ENCODE measurements at regions not wholly inside any gene's neighbourhood (a gene's known extent, or its start where the extent isn't known, plus 50 kb on each side); places are given as distances from the start of the nearest gene placed in this dataset.

DNA sequence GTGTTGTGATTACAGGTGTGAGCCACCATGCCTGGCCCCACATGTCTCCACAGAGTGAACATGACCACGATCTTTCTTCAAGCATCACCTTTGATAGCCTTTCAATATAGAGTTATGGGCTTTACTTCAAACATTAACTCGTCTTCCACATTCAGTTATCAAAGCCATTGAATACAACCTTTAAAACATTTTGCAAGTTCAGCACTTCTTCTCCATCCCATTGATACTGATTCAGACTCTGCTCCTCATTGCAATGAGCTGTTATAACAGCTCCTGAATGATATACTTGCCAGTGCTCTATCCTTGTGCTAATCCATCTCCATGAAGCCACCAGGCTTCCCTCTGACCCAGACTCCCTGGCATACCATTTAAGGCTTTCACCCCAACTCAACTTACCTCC is 223.5 kb upstream of the EEA1 start:
- H3K27me3 ChIP-seq = no peaks in the 10 kb centered on the region
- no peaks in the 10 kb centered on the region for H3K4me1 ChIP-seq
- H3K4me3 ChIP-seq = no peak overlapping the region
- TF ChIP-seq, protein P1, sequence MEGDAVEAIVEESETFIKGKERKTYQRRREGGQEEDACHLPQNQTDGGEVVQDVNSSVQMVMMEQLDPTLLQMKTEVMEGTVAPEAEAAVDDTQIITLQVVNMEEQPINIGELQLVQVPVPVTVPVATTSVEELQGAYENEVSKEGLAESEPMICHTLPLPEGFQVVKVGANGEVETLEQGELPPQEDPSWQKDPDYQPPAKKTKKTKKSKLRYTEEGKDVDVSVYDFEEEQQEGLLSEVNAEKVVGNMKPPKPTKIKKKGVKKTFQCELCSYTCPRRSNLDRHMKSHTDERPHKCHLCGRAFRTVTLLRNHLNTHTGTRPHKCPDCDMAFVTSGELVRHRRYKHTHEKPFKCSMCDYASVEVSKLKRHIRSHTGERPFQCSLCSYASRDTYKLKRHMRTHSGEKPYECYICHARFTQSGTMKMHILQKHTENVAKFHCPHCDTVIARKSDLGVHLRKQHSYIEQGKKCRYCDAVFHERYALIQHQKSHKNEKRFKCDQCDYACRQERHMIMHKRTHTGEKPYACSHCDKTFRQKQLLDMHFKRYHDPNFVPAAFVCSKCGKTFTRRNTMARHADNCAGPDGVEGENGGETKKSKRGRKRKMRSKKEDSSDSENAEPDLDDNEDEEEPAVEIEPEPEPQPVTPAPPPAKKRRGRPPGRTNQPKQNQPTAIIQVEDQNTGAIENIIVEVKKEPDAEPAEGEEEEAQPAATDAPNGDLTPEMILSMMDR (IDR thresholded peaks at IDR 0.05) = no peak
- no peak for TF ChIP-seq POLR2A (IDR thresholded peaks at IDR 0.05)
- no peaks in the 10 kb centered on the region for H3K36me3 ChIP-seq
- intact Hi-C loops (cut with DNase I; ENCODE audit: low total_unique reads) = no loop called here
- no peaks in the 10 kb centered on the region for H3K9me3 ChIP-seq
- no peak for DNase-seq
- H3K27ac ChIP-seq = no peak overlapping the region

DNA sequence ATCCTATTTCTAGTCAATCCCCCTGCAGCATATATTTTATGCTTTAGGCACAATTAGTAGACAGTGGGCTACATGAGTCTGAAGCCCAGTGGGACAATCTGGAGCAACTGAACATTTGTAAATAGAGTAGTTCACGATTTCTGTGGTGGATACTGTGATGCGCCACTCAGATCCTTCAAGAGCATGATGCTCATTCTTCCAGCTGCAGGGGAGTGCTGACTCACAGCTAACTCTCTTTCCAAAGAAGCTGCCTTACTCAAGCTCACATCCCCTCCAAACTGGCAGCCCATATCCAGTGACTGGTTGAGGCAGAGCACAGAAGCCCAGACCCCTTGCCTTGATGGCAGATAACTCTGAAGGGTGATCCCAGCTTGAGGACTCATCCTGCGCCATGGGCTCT is 224.2 kb upstream of the EEA1 start:
- Histone ChIP-seq H3K4me1 (no peaks in the 10 kb centered on the region), H3K36me3 (no peaks in the 10 kb centered on the region), H3K27ac (no peak overlapping the region), H3K27me3 (no peaks in the 10 kb centered on the region), H3K9me3 (peaks cover 0 to under 1% of the 10 kb centered on the region in 2 donors), H3K4me3 (no peak overlapping the region)
- TF ChIP-seq POLR2A (IDR thresholded peaks at IDR 0.05) = no peak
- TF ChIP-seq, protein P1 (IDR thresholded peaks at IDR 0.05) = no peak
- intact Hi-C loops (cut with DNase I; ENCODE audit: low total_unique reads) = no loop called here
- DNase-seq = no peak

DNA sequence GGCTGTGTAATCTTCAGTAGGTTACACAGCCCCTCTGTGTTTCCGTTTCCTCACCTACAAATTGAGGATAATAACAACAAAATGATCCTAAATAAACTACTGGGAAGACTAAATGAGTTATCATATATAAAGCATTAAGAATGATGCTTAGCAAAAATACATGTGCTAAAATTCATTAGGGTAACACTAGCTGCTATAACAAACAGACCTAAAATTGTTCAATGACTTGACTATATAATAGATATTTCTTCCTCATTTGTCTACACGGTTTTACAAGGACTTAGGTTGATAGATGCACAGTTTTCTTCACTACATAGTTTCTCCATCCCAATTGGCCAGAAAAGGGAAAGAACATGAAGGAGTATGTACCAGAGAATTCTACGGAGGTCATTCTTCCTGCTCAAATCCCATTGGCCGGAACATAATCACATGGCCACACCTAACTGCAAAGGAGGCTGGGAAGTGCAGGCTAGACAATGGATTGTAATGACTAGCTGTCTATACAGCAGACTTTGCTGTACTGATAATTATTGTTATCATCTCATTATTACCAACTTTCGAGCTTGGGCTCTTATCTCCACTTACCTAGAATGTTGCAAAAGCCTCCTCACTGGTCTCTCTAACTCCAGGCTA is 223.5 kb upstream of the NUDT4 start:
- intact Hi-C loops (cut with DNase I; ENCODE audit: low total_unique reads) = no loop called here
- H3K27ac ChIP-seq = no peak overlapping the region

DNA sequence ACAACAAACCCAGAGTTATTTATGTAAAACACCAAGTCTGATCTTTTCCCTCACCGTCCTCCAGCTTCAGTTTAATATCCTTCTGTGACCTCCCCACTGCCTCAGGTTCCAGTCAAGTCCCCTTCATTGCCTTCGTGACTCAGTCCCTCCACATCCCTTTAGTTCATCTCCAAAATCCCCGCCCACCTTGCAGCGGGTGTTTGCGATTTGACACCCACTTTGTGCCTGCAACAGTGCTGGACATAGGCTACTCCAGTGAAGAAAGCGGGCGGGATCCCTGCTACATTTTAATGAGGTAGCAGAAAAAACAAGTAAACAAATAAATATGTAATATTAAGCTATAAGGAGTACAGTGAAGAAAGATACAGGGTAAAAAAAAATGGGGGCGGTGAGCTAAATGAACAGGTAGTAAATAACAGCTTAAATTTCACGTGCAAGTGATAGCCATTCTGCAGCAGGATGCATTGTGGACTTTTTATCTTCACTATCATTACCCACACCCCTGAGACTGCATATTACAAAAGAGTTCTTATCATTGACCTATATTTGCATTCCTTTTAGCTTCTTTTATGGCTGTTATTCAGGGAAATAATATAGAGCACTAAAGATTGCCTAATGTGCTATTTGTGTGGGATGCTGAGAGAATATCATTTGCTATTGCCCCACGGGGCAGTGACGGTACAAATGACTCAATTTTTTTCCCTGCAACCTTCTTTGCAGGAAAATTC is 222.8 kb upstream of the NUDT4 start:
- Histone ChIP-seq H3K27me3 (no peaks in the 10 kb centered on the region), H3K27ac (no peak overlapping the region), H3K4me1 (no peaks in the 10 kb centered on the region), H3K9me3 (peaks cover 0 to 3% of the 10 kb centered on the region in 2 donors), H3K36me3 (no peaks in the 10 kb centered on the region), H3K4me3 (no peak overlapping the region)
- intact Hi-C loops (cut with DNase I; ENCODE audit: low total_unique reads) = no loop called here
- TF ChIP-seq POLR2A (IDR thresholded peaks at IDR 0.05) = no peak
- TF ChIP-seq, protein P1 (IDR thresholded peaks at IDR 0.05) = no peak
- DNase-seq = no peak

More for the DNA sequence above, 223.5 kb upstream of the NUDT4 start:
- Histone ChIP-seq H3K36me3 (no peaks in the 10 kb centered on the region), H3K9me3 (peaks cover 0 to 3% of the 10 kb centered on the region in 2 donors), H3K27me3 (no peaks in the 10 kb centered on the region), H3K4me1 (no peaks in the 10 kb centered on the region), H3K4me3 (no peak overlapping the region)
- TF ChIP-seq, protein P1 (IDR thresholded peaks at IDR 0.05) = no peak
- no peak for TF ChIP-seq POLR2A (IDR thresholded peaks at IDR 0.05)
- DNase-seq = no peak

DNA sequence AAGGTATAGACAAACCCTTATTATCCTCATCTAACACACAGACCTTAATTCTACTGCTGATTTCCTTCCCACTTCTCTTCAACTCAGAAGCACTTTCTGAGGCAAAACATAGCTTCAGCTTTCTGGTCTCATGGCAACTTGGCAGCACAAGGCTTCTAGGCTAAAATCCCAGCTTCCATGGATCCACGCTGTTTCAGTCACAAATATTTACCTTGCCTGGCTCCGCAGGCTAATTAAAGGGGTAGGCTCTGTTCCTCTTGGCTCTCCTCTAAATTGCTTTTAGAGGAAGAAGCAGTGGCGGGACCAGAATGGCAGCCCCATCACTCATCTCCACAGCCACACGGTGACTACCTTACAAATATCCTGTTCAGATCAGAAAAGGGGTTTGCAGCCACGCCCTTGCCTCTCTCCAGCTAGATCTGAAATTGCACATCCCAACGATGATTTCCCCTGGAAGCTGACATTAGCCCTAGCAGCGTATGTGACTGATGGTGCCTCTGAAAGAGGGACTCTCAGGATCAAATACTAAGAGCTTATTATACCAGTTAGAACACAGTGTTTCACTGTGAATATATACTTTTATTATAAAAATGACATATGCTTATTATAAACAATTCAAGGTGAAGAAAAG is 221.5 kb upstream of the NUDT4 start:
- H3K9me3 ChIP-seq = peaks cover 0 to 3% of the 10 kb centered on the region in 2 donors
- H3K27me3 ChIP-seq = no peaks in the 10 kb centered on the region
- no peak overlapping the region for H3K4me3 ChIP-seq
- intact Hi-C loops (cut with DNase I; ENCODE audit: low total_unique reads) = no loop called here
- TF ChIP-seq POLR2A (IDR thresholded peaks at IDR 0.05) = no peak
- TF ChIP-seq, protein P1 (IDR thresholded peaks at IDR 0.05) = no peak
- no peaks in the 10 kb centered on the region for H3K4me1 ChIP-seq
- no peak for DNase-seq
- H3K27ac ChIP-seq = no peak overlapping the region
- H3K36me3 ChIP-seq = no peaks in the 10 kb centered on the region

Data from uterus (tissue), 3 donors.